ENCODE measurements at regions not wholly inside any gene's neighbourhood (a gene's known extent, or its start where the extent isn't known, plus 50 kb on each side); places are given as distances from the start of the nearest gene placed in this dataset.

DNA sequence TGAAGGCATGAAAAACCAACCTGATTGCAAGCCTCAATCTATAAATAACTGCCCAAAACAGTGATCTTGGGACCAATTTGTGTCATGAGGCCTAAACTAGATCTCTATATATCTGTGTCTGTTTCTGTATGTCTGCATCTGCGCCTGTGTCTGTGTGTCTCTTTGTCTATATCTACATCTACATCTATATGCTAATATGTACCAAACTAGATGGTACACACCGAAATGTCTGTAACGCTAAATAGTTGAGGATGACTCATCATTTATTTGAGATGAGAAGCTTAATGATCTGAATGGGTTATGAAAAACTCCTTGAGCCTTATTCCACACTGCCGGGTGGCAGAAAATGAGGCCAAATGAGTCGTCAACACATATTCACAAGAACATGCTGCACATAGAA lies 982.3 kb downstream of the ROBO2 start:
- Histone ChIP-seq H3K27me3 (no peaks in the 10 kb centered on the region), H3K9me3 (no peaks in the 10 kb centered on the region), H3K4me3 (no peak overlapping the region), H3K27ac (no peak overlapping the region), H3K4me1 (no peaks in the 10 kb centered on the region), H3K36me3 (no peaks in the 10 kb centered on the region)
- intact Hi-C loops (cut with DNase I): no loop called here
- TF ChIP-seq, protein P1, sequence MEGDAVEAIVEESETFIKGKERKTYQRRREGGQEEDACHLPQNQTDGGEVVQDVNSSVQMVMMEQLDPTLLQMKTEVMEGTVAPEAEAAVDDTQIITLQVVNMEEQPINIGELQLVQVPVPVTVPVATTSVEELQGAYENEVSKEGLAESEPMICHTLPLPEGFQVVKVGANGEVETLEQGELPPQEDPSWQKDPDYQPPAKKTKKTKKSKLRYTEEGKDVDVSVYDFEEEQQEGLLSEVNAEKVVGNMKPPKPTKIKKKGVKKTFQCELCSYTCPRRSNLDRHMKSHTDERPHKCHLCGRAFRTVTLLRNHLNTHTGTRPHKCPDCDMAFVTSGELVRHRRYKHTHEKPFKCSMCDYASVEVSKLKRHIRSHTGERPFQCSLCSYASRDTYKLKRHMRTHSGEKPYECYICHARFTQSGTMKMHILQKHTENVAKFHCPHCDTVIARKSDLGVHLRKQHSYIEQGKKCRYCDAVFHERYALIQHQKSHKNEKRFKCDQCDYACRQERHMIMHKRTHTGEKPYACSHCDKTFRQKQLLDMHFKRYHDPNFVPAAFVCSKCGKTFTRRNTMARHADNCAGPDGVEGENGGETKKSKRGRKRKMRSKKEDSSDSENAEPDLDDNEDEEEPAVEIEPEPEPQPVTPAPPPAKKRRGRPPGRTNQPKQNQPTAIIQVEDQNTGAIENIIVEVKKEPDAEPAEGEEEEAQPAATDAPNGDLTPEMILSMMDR (IDR thresholded peaks at IDR 0.05): no peak
- no peak for ATAC-seq
- no peak for DNase-seq

DNA sequence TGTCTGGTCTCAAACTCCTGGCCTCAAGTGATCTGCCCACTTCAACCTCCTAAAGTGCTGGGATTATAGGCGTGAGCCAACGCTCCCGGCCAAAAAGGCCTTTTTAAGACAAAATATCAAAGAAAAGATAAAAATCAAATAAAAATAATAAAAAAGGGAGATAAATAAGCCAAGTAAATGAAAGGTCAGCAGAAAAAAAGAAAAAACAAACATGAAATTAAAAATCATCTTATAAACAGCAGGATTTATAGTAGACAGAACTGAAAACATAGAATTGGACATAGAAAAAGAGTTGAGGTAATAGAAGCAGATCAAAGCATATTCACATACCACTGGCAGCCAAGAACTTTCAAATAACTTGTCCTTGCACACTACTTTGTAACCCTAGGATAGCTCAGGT lies 983.4 kb downstream of the ROBO2 start:
- no peak for ATAC-seq
- no peak overlapping the region for H3K27ac ChIP-seq
- no peak overlapping the region for H3K4me3 ChIP-seq
- TF ChIP-seq, protein P1 (IDR thresholded peaks at IDR 0.05): no peak
- no peak for DNase-seq
- no peaks in the 10 kb centered on the region for H3K4me1 ChIP-seq
- H3K36me3 ChIP-seq: no peaks in the 10 kb centered on the region
- intact Hi-C loops (cut with DNase I): no loop called here
- no peaks in the 10 kb centered on the region for H3K9me3 ChIP-seq
- no peaks in the 10 kb centered on the region for H3K27me3 ChIP-seq

DNA sequence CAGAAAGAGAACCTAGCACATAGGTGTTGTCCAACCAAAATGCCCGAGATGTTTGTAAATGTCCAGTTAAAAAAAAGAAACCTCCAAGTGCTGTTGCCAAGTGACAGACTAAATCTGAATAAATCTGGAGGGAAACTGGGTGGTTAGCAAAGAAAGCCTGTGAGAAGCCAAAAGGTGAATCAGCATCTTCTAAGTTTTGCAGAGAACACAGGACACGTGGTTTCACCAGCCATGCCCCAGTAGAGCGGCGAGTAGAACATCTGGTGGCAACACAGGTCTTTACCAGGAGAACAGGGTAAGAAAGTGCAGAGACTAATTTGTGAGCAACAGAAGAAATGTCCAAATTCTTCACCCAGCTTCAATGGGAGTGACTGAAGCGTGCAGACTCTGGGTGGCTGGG lies 986.0 kb downstream of the ROBO2 start:
- Histone ChIP-seq H3K4me1 (no peaks in the 10 kb centered on the region), H3K27ac (no peak overlapping the region), H3K9me3 (no peaks in the 10 kb centered on the region), H3K36me3 (no peaks in the 10 kb centered on the region), H3K27me3 (no peaks in the 10 kb centered on the region), H3K4me3 (no peak overlapping the region)
- intact Hi-C loops (cut with DNase I): no loop called here
- TF ChIP-seq, protein P1 (IDR thresholded peaks at IDR 0.05): no peak
- no peak for DNase-seq
- no peak for ATAC-seq

DNA sequence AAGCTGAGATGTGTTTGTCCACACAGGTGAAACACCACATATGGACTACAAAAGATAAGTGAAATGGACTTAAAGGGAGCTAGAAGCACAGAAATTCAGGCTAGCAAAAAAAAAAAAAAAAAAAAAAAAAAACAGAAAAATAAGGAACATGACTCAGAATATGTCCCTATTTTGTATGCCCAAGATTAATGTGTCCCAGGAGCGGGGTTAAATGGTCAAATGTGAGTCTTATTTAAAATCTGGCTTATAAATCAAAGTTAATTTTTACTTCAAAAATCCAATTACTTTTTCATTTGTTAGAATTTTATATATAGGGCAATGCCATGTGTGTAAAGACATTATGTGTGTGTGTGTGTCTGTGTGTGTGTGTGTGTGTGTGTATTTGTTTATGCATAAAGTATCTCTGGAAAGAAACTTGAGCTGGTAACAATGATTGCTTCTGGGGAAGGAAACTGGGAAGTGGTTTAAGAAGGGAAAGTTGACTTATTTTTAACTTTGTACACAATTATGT lies 986.5 kb downstream of the ROBO2 start:
- H3K27ac ChIP-seq: no peak overlapping the region
- no peaks in the 10 kb centered on the region for H3K27me3 ChIP-seq
- ATAC-seq (no peak), DNase-seq (no peak)
- H3K36me3 ChIP-seq: no peaks in the 10 kb centered on the region
- TF ChIP-seq, protein P1 (IDR thresholded peaks at IDR 0.05): no peak
- H3K4me3 ChIP-seq: no peak overlapping the region
- intact Hi-C loops (cut with DNase I): no loop called here
- H3K9me3 ChIP-seq: no peaks in the 10 kb centered on the region
- H3K4me1 ChIP-seq: no peaks in the 10 kb centered on the region

DNA sequence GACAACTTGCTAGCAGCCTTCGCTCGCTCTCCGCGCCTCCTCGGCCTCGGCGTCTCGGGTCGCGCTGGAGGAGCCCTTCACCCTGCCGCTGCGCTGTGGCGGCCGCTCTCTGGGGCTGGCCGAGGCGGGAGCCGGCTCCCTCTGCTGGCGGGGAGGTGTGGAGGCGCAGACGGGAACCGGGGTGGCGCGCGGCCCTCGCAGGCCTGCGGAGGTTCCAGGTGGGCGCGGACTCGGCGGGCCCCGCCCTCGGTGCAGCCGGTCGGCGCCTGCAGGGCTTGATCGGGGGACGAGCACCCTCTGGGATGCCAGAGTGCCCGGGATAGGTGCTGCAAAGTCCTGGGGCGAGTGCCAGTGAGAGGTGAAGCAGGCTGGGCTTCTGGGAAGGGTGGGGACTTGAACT lies 989.9 kb downstream of the ROBO2 start:
- ATAC-seq: no peak
- DNase-seq: peak; percentile 60
- Histone ChIP-seq H3K4me3 (no peak overlapping the region), H3K4me1 (no peaks in the 10 kb centered on the region), H3K36me3 (no peaks in the 10 kb centered on the region), H3K9me3 (no peaks in the 10 kb centered on the region), H3K27me3 (no peaks in the 10 kb centered on the region), H3K27ac (no peak overlapping the region)
- intact Hi-C loops (cut with DNase I): no loop called here
- TF ChIP-seq, protein P1 (IDR thresholded peaks at IDR 0.05): no peak

DNA sequence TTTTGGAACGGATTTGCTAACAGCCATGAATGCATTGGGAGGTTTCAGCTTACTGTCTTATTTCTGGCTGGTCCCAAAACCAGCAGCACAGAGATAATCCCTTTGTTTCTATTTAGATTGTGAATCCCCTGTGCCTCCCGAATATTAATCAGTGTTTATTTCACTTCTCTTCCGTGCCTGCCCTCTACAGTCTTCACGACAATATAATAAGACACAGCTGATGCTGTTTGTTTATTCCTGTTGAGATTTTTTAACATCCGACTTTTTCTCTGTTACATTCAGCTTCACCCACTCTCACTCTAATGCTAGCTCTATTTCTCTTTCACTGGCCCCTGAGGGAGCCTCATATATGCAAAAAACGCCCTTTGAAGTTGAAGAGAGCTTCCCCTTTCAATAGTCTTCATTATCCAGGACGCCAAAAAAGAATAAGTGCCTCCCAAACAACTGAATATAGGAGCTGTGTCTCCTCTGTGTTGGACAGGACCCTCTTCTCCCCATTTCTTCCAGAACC lies 995.3 kb downstream of the ROBO2 start:
- intact Hi-C loops (cut with DNase I): no loop called here
- Histone ChIP-seq H3K27ac (no peak overlapping the region), H3K4me3 (no peak overlapping the region), H3K27me3 (no peaks in the 10 kb centered on the region), H3K36me3 (no peaks in the 10 kb centered on the region), H3K4me1 (no peaks in the 10 kb centered on the region), H3K9me3 (no peaks in the 10 kb centered on the region)
- ATAC-seq: no peak
- DNase-seq: no peak
- TF ChIP-seq, protein P1 (IDR thresholded peaks at IDR 0.05): no peak

All from upper lobe of right lung (tissue), 1 donor.